ENCODE measurements at regions not wholly inside any gene's neighbourhood (a gene's known extent, or its start where the extent isn't known, plus 50 kb on each side); places are given as distances from the start of the nearest gene placed in this dataset.
"Not testable (repeated sequence)": the region's sequence is repeated elsewhere in the genome, so short reads cannot be mapped to it uniquely, and the experiment has no call there.

- DNase-seq = no peak
These were observed 68.1 kb upstream of the DLG1 start for GRCh38 chr3:197366301-197367044.

DNA sequence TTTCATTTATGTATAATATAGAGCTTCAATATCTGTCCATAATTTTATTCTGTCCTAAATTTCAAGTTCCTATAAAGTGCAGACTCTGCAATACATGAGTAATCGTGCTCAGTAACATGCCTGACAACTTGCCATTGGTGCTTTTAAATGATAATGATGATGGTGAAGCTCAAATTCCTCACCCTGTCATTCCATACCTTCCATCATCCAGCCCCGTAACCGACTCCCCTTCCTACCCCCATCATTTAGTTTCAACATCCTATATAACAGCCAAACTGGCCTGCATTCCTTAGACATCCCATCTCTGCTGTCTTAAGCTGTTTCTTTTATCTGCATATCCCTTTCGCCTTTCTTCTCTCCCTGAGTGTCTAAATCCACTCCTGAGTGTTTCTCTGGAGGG is 67.2 kb upstream of the DLG1 start:
- DNase-seq = no peak

DNA sequence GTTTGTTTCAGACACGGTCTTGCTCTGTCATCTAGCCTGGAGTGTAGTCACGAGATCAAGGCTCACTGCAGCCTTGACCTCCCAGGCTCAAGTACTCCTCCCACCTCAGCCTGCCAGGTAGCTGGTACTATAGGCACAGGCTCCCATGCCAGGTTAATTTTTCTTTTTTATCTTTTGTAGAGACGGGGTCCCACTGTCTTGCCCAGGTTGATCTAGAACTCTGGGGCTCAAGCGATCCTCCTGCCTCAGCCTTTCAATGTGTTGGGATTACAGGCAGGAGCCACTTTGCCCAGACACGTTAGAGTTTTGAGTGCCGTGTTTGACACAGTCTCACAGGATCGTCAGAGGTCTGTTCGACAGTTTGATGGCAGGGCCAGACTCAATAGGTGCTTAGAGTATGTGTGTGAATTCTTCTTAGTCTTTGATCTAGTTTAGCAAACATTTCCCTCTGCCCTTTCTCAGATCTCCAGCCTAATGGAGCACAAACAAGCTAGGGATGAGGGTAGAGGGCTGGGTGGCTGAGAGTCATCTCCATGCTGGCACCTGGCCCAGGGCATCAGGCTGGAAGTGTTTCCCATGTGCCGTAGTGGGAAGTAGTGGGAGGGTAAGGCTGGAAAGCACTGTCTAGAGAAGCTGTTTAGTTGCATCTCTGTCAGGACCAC is 66.1 kb upstream of the DLG1 start:
- DNase-seq = no peak

- DNase-seq = no peak
These were observed 65.4 kb upstream of the DLG1 start for GRCh38 chr3:197363553-197364409.

- no peak for DNase-seq
These were observed 63.7 kb upstream of the DLG1 start for GRCh38 chr3:197362081-197362480.

GRCh38 chr3:197360095-197360494 is 61.7 kb upstream of the DLG1 start:
- DNase-seq = not testable (repeated sequence)

- DNase-seq = not testable (repeated sequence)
These were observed 61.1 kb upstream of the DLG1 start for GRCh38 chr3:197359476-197359875.

DNA sequence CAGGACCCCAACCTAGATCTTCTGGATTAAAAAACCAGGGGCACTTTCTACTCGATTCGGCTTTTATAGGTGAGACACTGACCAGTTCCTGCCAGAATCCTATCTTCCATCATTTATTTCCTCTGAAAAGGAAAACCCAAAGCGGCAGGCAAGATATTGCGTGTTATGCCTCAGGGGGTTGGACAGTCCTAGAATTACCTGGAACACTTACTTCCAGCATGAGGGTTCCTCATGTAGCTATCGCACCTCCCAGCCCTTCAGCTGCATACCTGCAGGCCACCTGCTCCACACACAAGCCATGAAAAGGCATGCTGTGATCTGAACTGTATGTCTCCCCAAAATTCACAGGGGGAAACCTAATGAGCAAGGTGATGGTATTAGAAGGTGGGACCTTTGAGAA is 58.3 kb upstream of the DLG1 start:
- DNase-seq = no peak

GRCh38 chr3:197356275-197356674 is 57.9 kb upstream of the DLG1 start:
- DNase-seq = no peak

DNA sequence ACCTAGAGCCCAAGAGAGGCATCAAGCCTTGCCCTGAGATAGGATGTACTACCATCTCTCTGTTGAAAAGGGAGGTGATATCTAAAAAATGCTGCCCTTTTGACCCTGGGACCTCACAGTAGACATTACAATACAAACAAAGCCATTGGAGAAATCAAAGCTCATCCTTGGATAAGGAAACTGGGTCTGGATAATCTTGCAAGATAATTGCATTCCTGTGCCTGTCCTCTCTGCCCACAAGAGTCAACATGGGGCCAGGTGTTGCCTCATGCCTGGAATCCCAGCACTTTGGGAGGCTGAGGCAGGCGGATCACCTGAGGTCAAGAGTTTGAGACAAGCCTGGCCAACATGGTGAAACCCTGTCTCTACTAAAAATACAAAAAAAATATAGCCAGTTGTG is 57.3 kb upstream of the DLG1 start:
- no peak for DNase-seq

GRCh38 chr3:197354568-197355001 is 56.2 kb upstream of the DLG1 start:
- peak; percentile 32 for DNase-seq

DNA sequence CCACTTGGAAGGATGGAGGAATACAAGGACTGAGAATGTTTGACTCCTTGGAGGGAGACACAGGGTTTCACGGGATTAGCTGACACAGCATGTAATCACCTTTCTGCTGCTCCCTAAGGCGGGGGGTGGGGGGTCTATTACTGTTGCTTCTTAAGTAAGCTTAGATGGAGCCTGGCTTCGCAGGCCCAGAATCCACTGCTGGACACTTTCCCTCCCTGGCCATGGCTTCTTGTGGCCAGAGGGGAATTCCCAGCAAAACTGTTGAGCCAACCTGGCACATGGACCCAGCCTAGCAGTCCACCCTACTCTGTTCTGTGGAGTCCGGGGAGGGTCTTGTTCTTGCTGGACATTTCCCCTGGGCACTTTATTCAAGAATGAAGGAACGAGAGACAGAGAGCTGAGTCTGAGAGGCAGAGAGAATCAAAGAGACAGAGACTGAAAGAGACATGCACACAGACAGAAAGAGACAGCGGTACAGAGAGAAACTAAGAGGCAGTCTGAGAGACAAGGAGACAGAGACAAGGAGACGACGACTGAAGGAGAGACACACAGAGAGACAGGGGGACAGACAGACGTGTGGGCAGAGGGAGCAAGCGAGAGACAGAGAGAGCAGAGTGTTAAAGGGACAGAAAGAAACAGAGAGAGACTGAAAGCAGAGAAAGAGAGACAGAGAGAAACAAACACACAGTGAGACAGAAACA is 55.6 kb upstream of the DLG1 start:
- no peak for DNase-seq

DNA sequence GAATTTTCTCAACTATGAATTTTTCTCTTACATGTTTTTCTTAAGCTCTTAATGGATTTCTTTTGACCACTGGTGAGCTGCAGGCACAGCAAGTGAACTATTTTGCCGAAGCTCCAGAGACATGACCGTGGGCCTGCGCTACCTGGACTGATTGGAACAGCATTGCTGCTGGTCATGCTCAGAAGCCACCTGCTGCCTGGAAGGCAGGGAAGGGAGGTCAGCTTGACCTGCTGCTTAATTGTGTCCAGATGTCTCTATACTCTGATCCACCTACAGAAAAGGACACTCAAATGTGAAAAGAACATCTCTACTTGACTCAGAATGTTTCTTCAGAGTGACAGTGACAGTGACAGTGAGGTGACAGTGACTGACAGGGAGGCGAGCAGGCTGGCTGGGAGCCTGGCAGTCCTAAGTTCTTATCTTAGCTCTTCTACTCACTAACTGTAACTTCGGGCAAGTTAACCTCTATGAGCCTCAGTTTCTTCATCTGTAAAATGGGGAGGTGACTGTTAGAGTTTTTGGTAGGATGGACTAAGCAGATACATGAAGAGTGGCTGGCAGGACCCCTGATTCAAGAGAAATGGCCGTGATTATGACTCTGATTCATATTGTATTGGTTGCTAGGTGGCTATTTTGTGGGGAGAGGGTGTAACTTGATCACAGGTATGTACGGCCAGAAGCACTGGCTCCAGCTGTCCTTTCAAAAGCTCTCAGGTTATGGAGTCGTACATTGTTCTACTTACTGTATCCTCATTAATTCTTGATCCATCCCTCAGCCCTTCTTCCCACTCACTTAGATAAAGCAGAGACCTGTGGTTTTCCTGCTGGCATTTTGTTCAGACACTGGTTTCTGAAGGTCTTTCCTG is 54.8 kb upstream of the DLG1 start:
- DNase-seq = no peak

GRCh38 chr3:197352382-197352781 is 54.0 kb upstream of the DLG1 start:
- DNase-seq = no peak

DNA sequence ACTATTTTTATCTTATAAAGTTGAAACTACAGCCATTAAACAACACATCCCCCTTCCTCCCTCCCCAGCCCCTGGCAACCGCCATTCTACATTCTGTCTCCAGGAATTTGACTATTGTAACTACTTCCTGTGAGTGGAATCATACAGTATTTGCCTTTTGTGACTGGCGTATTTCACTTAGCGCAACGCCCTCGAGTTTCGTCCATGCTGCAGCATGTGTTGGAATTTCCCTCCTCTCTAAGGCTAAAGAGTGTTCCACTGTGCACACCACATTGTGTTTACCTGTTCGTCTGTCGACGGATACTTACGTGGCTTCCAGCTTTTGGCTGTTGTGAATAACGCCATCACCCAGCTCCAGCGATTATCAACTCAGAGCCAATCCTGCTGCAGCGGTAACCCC is 52.0 kb upstream of the DLG1 start:
- no peak for DNase-seq

GRCh38 chr3:197349368-197349767 is 51.0 kb upstream of the DLG1 start:
- no peak for DNase-seq
